Esophagus squamous epithelium (tissue), 5 donors: ENCODE measurements at regions not wholly inside any gene's neighbourhood (a gene's known extent, or its start where the extent isn't known, plus 50 kb on each side); places are given as distances from the start of the nearest gene placed in this dataset.

Source experiments
- DNase-seq: peaks from one replicate; lab custom pipeline; 2025; lab: John Stamatoyannopoulos, UW
- H3K27ac ChIP-seq, 4 donors: fragments of 200-600 bp; sonication (generic); one replicate each; pipeline ENCODE4 v1.5.1; 2016 to 2019; ENCODE audit warnings: mild to moderate bottlenecking in 1 of 4
- H3K27me3 ChIP-seq, 4 donors: fragments of 200-600 bp; sonication (generic); 1 replicate in 3 of 4; 2 replicates in 1 of 4; pipeline versions ENCODE4 v1.5.1 to v1.6.0; 2017 to 2021; ENCODE audit warnings: antibody characterized with exemption in 1 of 4
- H3K36me3 ChIP-seq, 3 donors: fragments of 200-600 bp; sonication (generic); one replicate each; pipeline ENCODE4 v1.5.1; 2016 to 2019
- H3K4me1 ChIP-seq, 3 donors: fragments of 200-600 bp; sonication (generic); one replicate each; pipeline ENCODE4 v1.5.1; 2017 to 2019
- H3K4me3 ChIP-seq, 4 donors: fragments of 200-600 bp; sonication (generic); 1 replicate in 3 of 4; 2 replicates in 1 of 4; pipeline ENCODE4 v1.5.1; 2016 to 2019; ENCODE audit warnings: mild to moderate bottlenecking in 2 of 4, moderate library complexity in 1 of 4
- H3K9me3 ChIP-seq, 3 donors: fragments of 200-600 bp; sonication (generic); one replicate each; pipeline ENCODE4 v1.5.1; 2016 to 2019
- POLR2A ChIP-seq, 4 donors: fragments of 450-650 bp; IDR thresholded peaks; one replicate each; pipeline ENCODE4 v1.6.1; 2017; ENCODE audit warnings: antibody characterized with exemption in 4 of 4, mild to moderate bottlenecking in 4 of 4, moderate library complexity in 3 of 4
- WGBS, 2 donors: methylation state at CpG; one replicate each; pipeline ENCODE4 v1.1.5; 2018; 5-methylcytosine and 5-hydroxymethylcytosine counted together
- intact Hi-C: fragments of 100-400 bp; cut with DNase I; formaldehyde crosslinking; loops from one replicate; pipeline ENCODE4 v1.15.0; 2022
- TF ChIP-seq, protein P1 (sequence below), 6 experiments: fragments of 450-650 bp in 4 of 6; fragments of 200-600 bp in 2 of 6; sonication (generic) in 2 of 6; IDR thresholded peaks; one replicate each; pipeline ENCODE4 v1.5.1; 2016 to 2019; ENCODE audit warnings: antibody characterized with exemption in 6 of 6, mild to moderate bottlenecking in 4 of 6, moderate library complexity in 4 of 6
- donor health status: DM: yes; HTN: yes; CAD: no.

DNA sequence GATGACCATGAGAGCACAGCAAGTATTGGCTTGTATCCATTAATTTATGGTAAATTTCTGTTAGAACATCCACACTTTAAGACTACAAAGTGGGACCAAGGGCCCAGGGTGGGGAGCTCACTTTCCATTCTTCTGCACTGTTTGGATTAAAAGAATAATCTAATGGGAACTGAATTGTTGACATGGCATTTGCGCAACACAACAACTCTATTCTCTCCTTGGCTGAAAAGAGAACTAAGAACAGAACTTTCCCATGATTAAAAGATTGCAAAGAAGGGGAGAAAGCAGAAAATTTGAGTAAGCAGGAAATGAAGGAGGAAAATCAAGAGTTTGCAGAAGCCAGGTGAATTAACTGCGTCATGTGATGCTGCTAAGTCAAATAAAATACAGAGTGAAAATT is 143.4 kb downstream of the HINT1 start:
- intact Hi-C loops = no loop called here
- WGBS, 2 donors = 70 to 73% methylated on average over 2 of the region's 2 CpGs
- H3K9me3 ChIP-seq = no peaks in the 10 kb centered on the region
- TF ChIP-seq POLR2A (IDR thresholded peaks at IDR 0.05) = no peak
- TF ChIP-seq, protein P1, sequence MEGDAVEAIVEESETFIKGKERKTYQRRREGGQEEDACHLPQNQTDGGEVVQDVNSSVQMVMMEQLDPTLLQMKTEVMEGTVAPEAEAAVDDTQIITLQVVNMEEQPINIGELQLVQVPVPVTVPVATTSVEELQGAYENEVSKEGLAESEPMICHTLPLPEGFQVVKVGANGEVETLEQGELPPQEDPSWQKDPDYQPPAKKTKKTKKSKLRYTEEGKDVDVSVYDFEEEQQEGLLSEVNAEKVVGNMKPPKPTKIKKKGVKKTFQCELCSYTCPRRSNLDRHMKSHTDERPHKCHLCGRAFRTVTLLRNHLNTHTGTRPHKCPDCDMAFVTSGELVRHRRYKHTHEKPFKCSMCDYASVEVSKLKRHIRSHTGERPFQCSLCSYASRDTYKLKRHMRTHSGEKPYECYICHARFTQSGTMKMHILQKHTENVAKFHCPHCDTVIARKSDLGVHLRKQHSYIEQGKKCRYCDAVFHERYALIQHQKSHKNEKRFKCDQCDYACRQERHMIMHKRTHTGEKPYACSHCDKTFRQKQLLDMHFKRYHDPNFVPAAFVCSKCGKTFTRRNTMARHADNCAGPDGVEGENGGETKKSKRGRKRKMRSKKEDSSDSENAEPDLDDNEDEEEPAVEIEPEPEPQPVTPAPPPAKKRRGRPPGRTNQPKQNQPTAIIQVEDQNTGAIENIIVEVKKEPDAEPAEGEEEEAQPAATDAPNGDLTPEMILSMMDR (IDR thresholded peaks at IDR 0.05) = no peak
- no peaks in the 10 kb centered on the region for H3K4me1 ChIP-seq
- no peak overlapping the region for H3K27ac ChIP-seq
- DNase-seq = no peak
- no peaks in the 10 kb centered on the region for H3K36me3 ChIP-seq
- no peaks in the 10 kb centered on the region for H3K27me3 ChIP-seq
- no peak overlapping the region for H3K4me3 ChIP-seq

DNA sequence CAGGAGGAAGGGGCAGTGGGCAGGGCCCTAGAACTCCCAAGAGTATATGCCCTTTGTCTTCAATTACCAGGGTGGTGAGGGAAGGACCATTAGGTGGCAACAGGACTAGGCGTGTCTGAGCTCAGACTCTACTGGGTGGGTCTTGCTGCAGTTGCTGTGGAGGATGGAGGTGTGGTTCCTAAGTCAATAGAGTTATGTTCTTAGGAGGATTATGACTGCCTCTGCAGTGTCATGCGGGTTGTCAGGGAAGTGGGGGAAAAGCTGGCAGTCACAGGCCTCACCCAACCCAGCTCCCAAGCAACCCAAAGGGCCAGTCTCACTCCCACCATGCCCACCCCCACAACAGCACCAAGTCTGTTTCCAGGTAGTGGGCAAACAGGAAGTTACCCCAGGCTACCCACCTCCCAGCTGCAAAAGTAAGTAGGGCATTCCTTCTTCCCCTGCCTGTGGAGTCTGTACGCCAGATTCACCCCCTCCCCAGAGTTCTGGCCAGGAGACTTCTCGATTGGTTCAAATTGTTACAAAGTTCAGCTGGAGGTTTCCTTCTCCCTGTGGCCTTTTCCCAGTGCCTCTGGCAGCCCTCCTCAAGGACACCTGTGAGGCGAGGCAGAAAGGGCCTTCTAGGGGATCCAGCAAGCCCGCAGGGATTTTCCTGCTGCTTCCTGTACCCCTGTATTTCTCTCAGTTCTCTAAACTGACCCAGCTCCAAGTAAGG is 145.3 kb downstream of the HINT1 start:
- WGBS, 2 donors = 59 to 90% methylated on average over 3 to 5 of the region's 6 CpGs
- Histone ChIP-seq H3K27me3 (no peaks in the 10 kb centered on the region), H3K9me3 (no peaks in the 10 kb centered on the region), H3K36me3 (no peaks in the 10 kb centered on the region), H3K4me1 (no peaks in the 10 kb centered on the region), H3K27ac (no peak overlapping the region), H3K4me3 (no peak overlapping the region)
- TF ChIP-seq, protein P1 (IDR thresholded peaks at IDR 0.05) = no peak
- TF ChIP-seq POLR2A (IDR thresholded peaks at IDR 0.05) = no peak
- DNase-seq = no peak
- intact Hi-C loops = no loop called here

- Histone ChIP-seq H3K4me3 (no peak overlapping the region), H3K27ac (no peak overlapping the region), H3K4me1 (no peaks in the 10 kb centered on the region), H3K36me3 (no peaks in the 10 kb centered on the region), H3K9me3 (no peaks in the 10 kb centered on the region), H3K27me3 (no peaks in the 10 kb centered on the region)
- DNase-seq = no peak
- WGBS, 2 donors = 43 to 63% methylated on average over 1 of the region's 1 CpG
- intact Hi-C loops = no loop called here
- TF ChIP-seq, protein P1 (IDR thresholded peaks at IDR 0.05) = no peak
- TF ChIP-seq POLR2A (IDR thresholded peaks at IDR 0.05) = no peak
These were observed 145.9 kb downstream of the HINT1 start for GRCh38 chr5:131019111-131019510.

- Histone ChIP-seq H3K27ac (no peak overlapping the region), H3K36me3 (no peaks in the 10 kb centered on the region), H3K27me3 (no peaks in the 10 kb centered on the region), H3K4me1 (no peaks in the 10 kb centered on the region), H3K9me3 (no peaks in the 10 kb centered on the region), H3K4me3 (no peak overlapping the region)
- DNase-seq = no peak
- WGBS, 2 donors = 87 to 91% methylated on average over 19 to 24 of the region's 24 CpGs
- TF ChIP-seq, protein P1 (IDR thresholded peaks at IDR 0.05) = no peak
- no peak for TF ChIP-seq POLR2A (IDR thresholded peaks at IDR 0.05)
- intact Hi-C loops = no loop called here
These were observed 156.7 kb downstream of the HINT1 start for GRCh38 chr5:131008329-131008728.

DNA sequence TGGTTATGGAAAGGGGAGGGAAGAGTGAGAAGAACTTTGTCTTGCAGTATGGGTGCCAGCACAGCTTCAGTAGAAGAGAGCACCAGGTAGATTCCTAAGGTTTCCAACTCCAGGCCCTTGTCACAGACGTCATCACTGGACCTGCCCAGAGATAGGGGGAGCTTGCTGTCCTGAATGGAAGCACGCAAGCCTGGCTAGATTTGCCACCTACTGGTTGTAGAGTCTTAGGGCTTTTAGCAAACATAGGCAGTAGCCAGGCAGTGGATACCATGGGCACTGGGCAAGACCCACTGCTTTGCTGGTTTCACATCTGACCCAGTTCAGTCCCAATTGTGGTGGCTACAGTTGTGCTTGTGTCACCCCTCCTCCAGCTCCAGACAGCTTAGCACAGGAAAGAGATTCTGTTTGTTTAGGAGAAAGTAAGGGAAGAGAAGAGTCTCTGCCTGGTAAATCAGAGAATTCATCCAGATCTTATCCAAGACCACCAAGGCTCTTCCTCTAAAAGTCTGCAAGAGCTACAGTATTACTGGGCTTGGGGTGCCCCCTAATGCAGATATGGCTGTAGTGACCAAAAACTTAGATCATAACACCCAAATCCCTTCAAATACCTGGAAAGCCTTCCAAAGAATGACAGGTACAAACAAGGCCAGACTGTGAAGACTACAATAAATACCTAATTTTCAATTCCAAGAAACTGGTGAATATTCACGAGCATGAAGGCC is 158.9 kb downstream of the HINT1 start:
- Histone ChIP-seq H3K4me1 (no peaks in the 10 kb centered on the region), H3K9me3 (no peaks in the 10 kb centered on the region), H3K27ac (no peak overlapping the region), H3K27me3 (no peaks in the 10 kb centered on the region), H3K36me3 (no peaks in the 10 kb centered on the region), H3K4me3 (no peak overlapping the region)
- 33 to 56% methylated on average over 1 to 2 of the region's 3 CpGs for WGBS, 2 donors
- TF ChIP-seq, protein P1 (IDR thresholded peaks at IDR 0.05) = no peak
- TF ChIP-seq POLR2A (IDR thresholded peaks at IDR 0.05) = no peak
- no peak for DNase-seq
- intact Hi-C loops = no loop called here
